ENCODE measurements at regions not wholly inside any gene's neighbourhood (a gene's known extent, or its start where the extent isn't known, plus 50 kb on each side); places are given as distances from the start of the nearest gene placed in this dataset.

DNA sequence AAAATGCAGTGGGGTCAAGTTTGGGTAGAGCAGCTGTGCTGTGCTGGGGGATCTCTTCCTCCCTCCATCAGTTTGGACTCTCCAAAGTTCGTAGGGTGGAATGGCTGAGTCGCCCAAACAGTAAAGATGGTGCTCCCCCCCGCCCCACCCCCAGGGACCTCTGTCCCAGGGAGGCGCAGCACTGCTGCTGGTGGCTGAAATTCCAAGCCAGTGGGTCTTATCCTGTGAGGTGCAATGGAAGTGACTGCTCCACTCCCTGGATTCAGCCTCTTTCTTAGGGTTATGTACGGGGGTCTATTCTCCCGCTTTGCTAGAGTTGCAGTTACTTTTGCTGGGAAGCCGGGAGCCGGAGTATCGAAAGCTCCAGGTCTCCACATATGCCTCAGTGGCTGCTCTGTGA lies 97.5 kb upstream of the CTAGE1 start:
- ATAC-seq (no peak), FAIRE-seq (no peak), DNase-seq (ENCODE audit: low read depth in 1 of 2, low spot score in 1 of 2) (no peak)
- Histone ChIP-seq H3K27ac (no peak overlapping the region), H3K9me3 (no peaks in the 10 kb centered on the region), H3K4me1 (no peaks in the 10 kb centered on the region), H3K4me3 (no peak overlapping the region), H3K4me2 (no peak overlapping the region)
- ChIA-PET CTCF (no interaction called here), POLR2A (no interaction called here)
- TF ChIP-seq FOSL2 (IDR thresholded peaks at IDR 0.05) (no peak), FOSL2 (CRISPR knock-in tag; IDR thresholded peaks at IDR 0.05) (no peak), MAFK (IDR thresholded peaks at IDR 0.05; ENCODE audit: partially characterized antibody) (no peak), ZFP36 (IDR thresholded peaks at IDR 0.05; ENCODE audit: borderline replicate concordance, partially characterized antibody) (no peak), NFE2L2 (conservative IDR thresholded peaks at IDR 0.05; ENCODE audit: low read length) (no peak), FOXS1 (CRISPR knock-in tag; IDR thresholded peaks at IDR 0.05) (no peak), PHF8 (IDR thresholded peaks at IDR 0.05; ENCODE audit: borderline replicate concordance, low read depth) (no peak), POLR2AphosphoS2 (conservative IDR thresholded peaks at IDR 0.05; ENCODE audit: low read length) (no peak), EHF (CRISPR knock-in tag; IDR thresholded peaks at IDR 0.05) (no peak), SMC3 (IDR thresholded peaks at IDR 0.05) (no peak), ZC3H11A (IDR thresholded peaks at IDR 0.05) (no peak), RFX5 (IDR thresholded peaks at IDR 0.05) (no peak), KDM1A (IDR thresholded peaks at IDR 0.05; ENCODE audit: low read depth) (no peak), MAZ (IDR thresholded peaks at IDR 0.05; ENCODE audit: borderline replicate concordance, low read depth, low read length) (no peak), NR3C1 (IDR thresholded peaks at IDR 0.05) (no peak)
- TF ChIP-seq, protein P1, sequence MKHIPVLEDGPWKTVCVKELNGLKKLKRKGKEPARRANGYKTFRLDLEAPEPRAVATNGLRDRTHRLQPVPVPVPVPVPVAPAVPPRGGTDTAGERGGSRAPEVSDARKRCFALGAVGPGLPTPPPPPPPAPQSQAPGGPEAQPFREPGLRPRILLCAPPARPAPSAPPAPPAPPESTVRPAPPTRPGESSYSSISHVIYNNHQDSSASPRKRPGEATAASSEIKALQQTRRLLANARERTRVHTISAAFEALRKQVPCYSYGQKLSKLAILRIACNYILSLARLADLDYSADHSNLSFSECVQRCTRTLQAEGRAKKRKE (CRISPR knock-in tag; IDR thresholded peaks at IDR 0.05; ENCODE audit: low read depth), result no peak
- TF ChIP-seq, protein P2, sequence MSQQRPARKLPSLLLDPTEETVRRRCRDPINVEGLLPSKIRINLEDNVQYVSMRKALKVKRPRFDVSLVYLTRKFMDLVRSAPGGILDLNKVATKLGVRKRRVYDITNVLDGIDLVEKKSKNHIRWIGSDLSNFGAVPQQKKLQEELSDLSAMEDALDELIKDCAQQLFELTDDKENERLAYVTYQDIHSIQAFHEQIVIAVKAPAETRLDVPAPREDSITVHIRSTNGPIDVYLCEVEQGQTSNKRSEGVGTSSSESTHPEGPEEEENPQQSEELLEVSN (IDR thresholded peaks at IDR 0.05; ENCODE audit: borderline replicate concordance, low read depth), result no peak
- no CpG with 5 or more reads among the region's 9 CpGs for WGBS (ENCODE audit: missing lambda C conversion rate)

DNA sequence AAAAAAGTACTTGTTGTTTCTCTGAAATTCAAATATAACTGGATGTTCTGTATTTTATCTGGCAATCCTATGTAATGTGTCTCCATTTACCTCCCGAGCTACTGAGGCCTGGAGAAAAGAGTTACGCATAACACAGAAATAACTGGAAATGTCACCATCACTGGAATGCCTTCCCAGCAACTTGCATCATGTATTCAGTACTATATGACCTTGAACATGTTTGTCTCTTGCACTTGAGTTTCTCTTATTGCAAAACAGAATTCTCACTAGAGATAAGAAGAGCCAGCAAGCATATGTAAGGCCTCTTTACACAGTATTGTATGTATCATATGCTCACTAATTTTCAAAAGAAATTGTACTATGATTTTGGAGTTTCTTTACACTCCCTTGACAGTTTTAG lies 99.6 kb upstream of the CTAGE1 start:
- no peak for DNase-seq (ENCODE audit: low read depth in 1 of 2, low spot score in 1 of 2)
- CTCF ChIA-PET, result no interaction called here
- Histone ChIP-seq H3K4me3 (no peak overlapping the region), H3K4me2 (no peak overlapping the region), H3K9me3 (no peaks in the 10 kb centered on the region), H3K27ac (no peak overlapping the region), H3K4me1 (no peaks in the 10 kb centered on the region)
- TF ChIP-seq ZC3H11A (IDR thresholded peaks at IDR 0.05), result no peak
- no peak for TF ChIP-seq TFCP2L1 (CRISPR knock-in tag; IDR thresholded peaks at IDR 0.05)
- no peak for TF ChIP-seq NPAS2 (CRISPR knock-in tag; IDR thresholded peaks at IDR 0.05; ENCODE audit: borderline replicate concordance)
- TF ChIP-seq RARB (CRISPR knock-in tag; IDR thresholded peaks at IDR 0.05), result no peak
- TF ChIP-seq HOXB13 (CRISPR knock-in tag; IDR thresholded peaks at IDR 0.05; ENCODE audit: low read depth), result no peak
- TF ChIP-seq HDAC2 (IDR thresholded peaks at IDR 0.05), result no peak
- no peak for TF ChIP-seq TP53 (CRISPR knock-in tag; IDR thresholded peaks at IDR 0.05)
- no peak for TF ChIP-seq NR3C1 (IDR thresholded peaks at IDR 0.05)
- no peak for TF ChIP-seq CEBPB (IDR thresholded peaks at IDR 0.05)
- TF ChIP-seq FOXS1 (CRISPR knock-in tag; IDR thresholded peaks at IDR 0.05), result no peak
- no peak for TF ChIP-seq MYC (IDR thresholded peaks at IDR 0.05; ENCODE audit: borderline replicate concordance, low read length)
- TF ChIP-seq EHF (CRISPR knock-in tag; IDR thresholded peaks at IDR 0.05), result no peak
- no peak for TF ChIP-seq ZNF302 (CRISPR knock-in tag; IDR thresholded peaks at IDR 0.05)
- TF ChIP-seq, protein P3, sequence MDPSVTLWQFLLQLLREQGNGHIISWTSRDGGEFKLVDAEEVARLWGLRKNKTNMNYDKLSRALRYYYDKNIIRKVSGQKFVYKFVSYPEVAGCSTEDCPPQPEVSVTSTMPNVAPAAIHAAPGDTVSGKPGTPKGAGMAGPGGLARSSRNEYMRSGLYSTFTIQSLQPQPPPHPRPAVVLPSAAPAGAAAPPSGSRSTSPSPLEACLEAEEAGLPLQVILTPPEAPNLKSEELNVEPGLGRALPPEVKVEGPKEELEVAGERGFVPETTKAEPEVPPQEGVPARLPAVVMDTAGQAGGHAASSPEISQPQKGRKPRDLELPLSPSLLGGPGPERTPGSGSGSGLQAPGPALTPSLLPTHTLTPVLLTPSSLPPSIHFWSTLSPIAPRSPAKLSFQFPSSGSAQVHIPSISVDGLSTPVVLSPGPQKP (IDR thresholded peaks at IDR 0.05; ENCODE audit: low read depth, low read length), result no peak
- TF ChIP-seq, protein P1 (CRISPR knock-in tag; IDR thresholded peaks at IDR 0.05; ENCODE audit: low read depth), result no peak
- TF ChIP-seq ZFP36 (IDR thresholded peaks at IDR 0.05; ENCODE audit: borderline replicate concordance, partially characterized antibody), result no peak
- TF ChIP-seq, protein P4, sequence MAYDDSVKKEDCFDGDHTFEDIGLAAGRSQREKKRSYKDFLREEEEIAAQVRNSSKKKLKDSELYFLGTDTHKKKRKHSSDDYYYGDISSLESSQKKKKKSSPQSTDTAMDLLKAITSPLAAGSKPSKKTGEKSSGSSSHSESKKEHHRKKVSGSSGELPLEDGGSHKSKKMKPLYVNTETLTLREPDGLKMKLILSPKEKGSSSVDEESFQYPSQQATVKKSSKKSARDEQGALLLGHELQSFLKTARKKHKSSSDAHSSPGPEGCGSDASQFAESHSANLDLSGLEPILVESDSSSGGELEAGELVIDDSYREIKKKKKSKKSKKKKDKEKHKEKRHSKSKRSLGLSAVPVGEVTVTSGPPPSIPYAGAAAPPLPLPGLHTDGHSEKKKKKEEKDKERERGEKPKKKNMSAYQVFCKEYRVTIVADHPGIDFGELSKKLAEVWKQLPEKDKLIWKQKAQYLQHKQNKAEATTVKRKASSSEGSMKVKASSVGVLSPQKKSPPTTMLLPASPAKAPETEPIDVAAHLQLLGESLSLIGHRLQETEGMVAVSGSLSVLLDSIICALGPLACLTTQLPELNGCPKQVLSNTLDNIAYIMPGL (CRISPR knock-in tag; IDR thresholded peaks at IDR 0.05; ENCODE audit: borderline replicate concordance), result no peak
- no peak for FAIRE-seq
- 77% methylated on average over 2 of the region's 2 CpGs for WGBS (ENCODE audit: missing lambda C conversion rate)
- no peak for ATAC-seq
- POLR2A ChIA-PET, result no interaction called here
